PFSK-1 (cell line): ENCODE measurements at regions not wholly inside any gene's neighbourhood (a gene's known extent, or its start where the extent isn't known, plus 50 kb on each side); places are given as distances from the start of the nearest gene placed in this dataset.

ENCODE experiments used
- FOXP2 ChIP-seq: optimal IDR thresholded peaks from 2 replicates; pipeline ENCODE3; 2011; ENCODE audit warnings: borderline replicate concordance, control low read depth, inconsistent platforms; ENCODE audit not compliant: insufficient read depth; ENCODE audit errors: extremely low read length, extremely low read depth
- POLR2AphosphoS5 ChIP-seq: IDR thresholded peaks from 2 replicates; pipeline ENCODE4 v1.6.1; 2012; ENCODE audit warnings: low read depth, mild to moderate bottlenecking, control low read depth, low read length, moderate library complexity
- SIN3A ChIP-seq: IDR thresholded peaks from 2 replicates; pipeline ENCODE4 v1.6.1; 2012; ENCODE audit warnings: mild to moderate bottlenecking, low read length, moderate library complexity, borderline replicate concordance; ENCODE audit not compliant: insufficient read depth
- TAF1 ChIP-seq: IDR thresholded peaks from 2 replicates; pipeline ENCODE4 v1.6.1; 2012; ENCODE audit warnings: low read length, control low read depth, borderline replicate concordance; ENCODE audit not compliant: insufficient read depth
- TF ChIP-seq, protein P1 (sequence below), 2 experiments: IDR thresholded peaks; 2 replicates each; pipeline versions ENCODE4 v1.6.1 to v1.8.0; 2011 to 2012; ENCODE audit warnings: low read depth in 2 of 2, low read length in 2 of 2, control low read depth in 1 of 2, inconsistent platforms in 1 of 2, mild to moderate bottlenecking in 1 of 2, moderate library complexity in 1 of 2; ENCODE audit not compliant: insufficient read depth in 1 of 2

- TF ChIP-seq FOXP2 (no peak), POLR2AphosphoS5 (no peak), SIN3A (no peak)
- TF ChIP-seq, protein P1, sequence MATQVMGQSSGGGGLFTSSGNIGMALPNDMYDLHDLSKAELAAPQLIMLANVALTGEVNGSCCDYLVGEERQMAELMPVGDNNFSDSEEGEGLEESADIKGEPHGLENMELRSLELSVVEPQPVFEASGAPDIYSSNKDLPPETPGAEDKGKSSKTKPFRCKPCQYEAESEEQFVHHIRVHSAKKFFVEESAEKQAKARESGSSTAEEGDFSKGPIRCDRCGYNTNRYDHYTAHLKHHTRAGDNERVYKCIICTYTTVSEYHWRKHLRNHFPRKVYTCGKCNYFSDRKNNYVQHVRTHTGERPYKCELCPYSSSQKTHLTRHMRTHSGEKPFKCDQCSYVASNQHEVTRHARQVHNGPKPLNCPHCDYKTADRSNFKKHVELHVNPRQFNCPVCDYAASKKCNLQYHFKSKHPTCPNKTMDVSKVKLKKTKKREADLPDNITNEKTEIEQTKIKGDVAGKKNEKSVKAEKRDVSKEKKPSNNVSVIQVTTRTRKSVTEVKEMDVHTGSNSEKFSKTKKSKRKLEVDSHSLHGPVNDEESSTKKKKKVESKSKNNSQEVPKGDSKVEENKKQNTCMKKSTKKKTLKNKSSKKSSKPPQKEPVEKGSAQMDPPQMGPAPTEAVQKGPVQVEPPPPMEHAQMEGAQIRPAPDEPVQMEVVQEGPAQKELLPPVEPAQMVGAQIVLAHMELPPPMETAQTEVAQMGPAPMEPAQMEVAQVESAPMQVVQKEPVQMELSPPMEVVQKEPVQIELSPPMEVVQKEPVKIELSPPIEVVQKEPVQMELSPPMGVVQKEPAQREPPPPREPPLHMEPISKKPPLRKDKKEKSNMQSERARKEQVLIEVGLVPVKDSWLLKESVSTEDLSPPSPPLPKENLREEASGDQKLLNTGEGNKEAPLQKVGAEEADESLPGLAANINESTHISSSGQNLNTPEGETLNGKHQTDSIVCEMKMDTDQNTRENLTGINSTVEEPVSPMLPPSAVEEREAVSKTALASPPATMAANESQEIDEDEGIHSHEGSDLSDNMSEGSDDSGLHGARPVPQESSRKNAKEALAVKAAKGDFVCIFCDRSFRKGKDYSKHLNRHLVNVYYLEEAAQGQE (IDR thresholded peaks at IDR 0.05; ENCODE audit: insufficient read depth in 1 of 2, low read depth in 2 of 2, low read length in 2 of 2) = no peak
Measured at GRCh38 chr6:11350294-11350693, 117.8 kb upstream of the NEDD9 start.

DNA sequence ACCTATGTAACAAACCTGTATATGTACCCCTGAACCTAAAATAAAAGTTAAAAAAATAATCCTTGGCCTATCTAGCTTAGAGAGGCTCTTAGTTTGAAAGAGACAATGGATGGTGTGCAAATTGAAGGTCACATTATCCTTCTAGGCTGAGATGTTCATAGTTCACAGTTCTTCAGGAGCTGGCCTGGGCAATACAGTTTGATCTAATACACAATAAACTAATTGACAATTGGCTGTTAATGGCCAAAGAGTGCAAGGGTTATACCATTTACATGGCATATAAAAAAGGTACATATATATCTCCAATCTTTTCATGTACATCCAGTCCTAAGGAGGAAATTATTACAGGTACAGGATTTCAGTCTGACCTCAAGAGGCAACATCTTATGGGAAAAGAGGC is 117.4 kb upstream of the NEDD9 start:
- TF ChIP-seq FOXP2 (no peak), SIN3A (no peak), TAF1 (no peak), POLR2AphosphoS5 (no peak)
- TF ChIP-seq, protein P1 (IDR thresholded peaks at IDR 0.05; ENCODE audit: insufficient read depth in 1 of 2, low read depth in 2 of 2, low read length in 2 of 2) = no peak

GRCh38 chr6:11346516-11346915 is 114.0 kb upstream of the NEDD9 start:
- no peak for TF ChIP-seq POLR2AphosphoS5
- TF ChIP-seq, protein P1 (IDR thresholded peaks at IDR 0.05; ENCODE audit: insufficient read depth in 1 of 2, low read depth in 2 of 2, low read length in 2 of 2) = no peak
- no peak for TF ChIP-seq TAF1
- no peak for TF ChIP-seq FOXP2
- no peak for TF ChIP-seq SIN3A

GRCh38 chr6:11345536-11345935 is 113.1 kb upstream of the NEDD9 start:
- no peak for TF ChIP-seq TAF1
- TF ChIP-seq, protein P1 (IDR thresholded peaks at IDR 0.05; ENCODE audit: insufficient read depth in 1 of 2, low read depth in 2 of 2, low read length in 2 of 2) = no peak
- TF ChIP-seq FOXP2 = no peak
- TF ChIP-seq SIN3A = no peak
- TF ChIP-seq POLR2AphosphoS5 = no peak

DNA sequence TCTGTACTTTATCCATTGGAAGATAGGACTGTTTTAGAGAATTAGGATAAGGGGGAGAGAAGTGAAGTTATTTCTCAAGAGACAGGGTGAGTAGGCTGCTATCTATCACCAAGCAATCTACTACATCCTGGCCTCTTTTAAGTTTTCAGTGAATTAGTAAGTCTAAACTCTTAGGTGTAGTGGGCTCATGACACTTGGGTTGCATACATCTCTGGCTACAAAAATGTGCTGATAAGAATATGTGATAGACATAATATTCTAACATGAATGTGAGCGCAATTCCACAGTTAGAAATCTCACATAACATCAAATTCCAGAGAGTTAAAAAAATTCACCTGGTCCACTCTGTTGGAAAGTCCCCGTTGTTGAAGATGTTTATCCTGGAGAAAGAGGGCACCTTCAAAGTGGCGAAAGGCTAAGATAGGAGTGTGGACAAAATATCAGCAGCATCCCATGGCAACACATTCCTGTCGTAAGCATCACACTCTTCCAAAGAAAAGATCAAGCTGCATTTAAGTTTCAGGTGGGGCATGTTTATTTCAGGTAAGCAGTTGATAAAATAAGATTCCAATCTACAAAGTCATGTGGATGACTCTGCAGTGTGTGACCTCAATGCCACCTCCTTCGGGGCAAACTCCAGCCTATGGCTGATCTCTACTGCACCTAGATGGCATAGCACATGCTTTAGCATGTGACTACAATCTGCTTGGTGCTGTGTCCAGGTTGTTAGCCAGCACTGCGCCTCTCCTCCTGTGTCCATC is 111.7 kb upstream of the NEDD9 start:
- TF ChIP-seq, protein P1 (IDR thresholded peaks at IDR 0.05; ENCODE audit: insufficient read depth in 1 of 2, low read depth in 2 of 2, low read length in 2 of 2) = no peak
- TF ChIP-seq SIN3A (no peak), POLR2AphosphoS5 (no peak), FOXP2 (no peak), TAF1 (no peak)
